ENCODE measurements at regions not wholly inside any gene's neighbourhood (a gene's known extent, or its start where the extent isn't known, plus 50 kb on each side); places are given as distances from the start of the nearest gene placed in this dataset.
"Not testable (repeated sequence)": the region's sequence is repeated elsewhere in the genome, so short reads cannot be mapped to it uniquely, and the experiment has no call there.

- no peak for DNase-seq (ENCODE audit: low spot score)
- Mint-ChIP-seq H3K9me3 (peaks cover 5% of the 10 kb centered on the region), H3K27me3 (ENCODE audit: insufficient read depth) (no peaks in the 10 kb centered on the region), H3K4me3 (no peak overlapping the region), H3K4me1 (ENCODE audit: low read depth) (no peaks in the 10 kb centered on the region), H3K27ac (no peak overlapping the region), H3K36me3 (ENCODE audit: low read depth) (no peaks in the 10 kb centered on the region)
- intact Hi-C loops (cut with micrococcal nuclease): no loop called here
These were observed 434.7 kb downstream of the CPS1 start for GRCh38 chr2:210991107-210991506.

GRCh38 chr2:210994104-210994503 lies 437.7 kb downstream of the CPS1 start:
- no peak overlapping the region for H3K4me3 Mint-ChIP-seq
- DNase-seq (ENCODE audit: low spot score): no peak
- H3K36me3 Mint-ChIP-seq (ENCODE audit: low read depth): no peaks in the 10 kb centered on the region
- intact Hi-C loops (cut with micrococcal nuclease): no loop called here
- H3K4me1 Mint-ChIP-seq (ENCODE audit: low read depth): no peaks in the 10 kb centered on the region
- H3K27ac Mint-ChIP-seq: no peak overlapping the region
- no peaks in the 10 kb centered on the region for H3K9me3 Mint-ChIP-seq
- H3K27me3 Mint-ChIP-seq (ENCODE audit: insufficient read depth): no peaks in the 10 kb centered on the region

DNA sequence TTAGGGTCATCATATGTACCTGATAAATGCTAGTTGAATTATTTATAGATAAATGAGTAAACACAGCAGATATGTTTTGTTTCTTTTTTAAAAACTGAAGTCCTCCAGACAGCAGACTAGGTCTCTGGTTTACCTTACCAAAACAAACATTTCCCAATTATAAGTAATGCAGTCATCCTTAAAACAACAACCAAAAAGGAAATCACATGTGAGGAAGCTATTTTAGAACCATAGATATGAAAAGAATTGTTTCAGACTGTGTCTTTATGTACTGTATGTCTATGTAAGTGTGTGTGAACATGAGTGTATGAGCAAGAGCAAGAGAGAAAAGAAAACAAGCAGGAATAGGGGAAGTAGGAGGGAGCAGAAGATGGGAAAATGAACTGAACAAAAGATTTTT lies 441.0 kb downstream of the CPS1 start:
- Mint-ChIP-seq H3K27me3 (ENCODE audit: insufficient read depth) (no peaks in the 10 kb centered on the region), H3K36me3 (ENCODE audit: low read depth) (no peaks in the 10 kb centered on the region), H3K4me1 (ENCODE audit: low read depth) (no peaks in the 10 kb centered on the region), H3K4me3 (no peak overlapping the region), H3K27ac (no peak overlapping the region), H3K9me3 (no peaks in the 10 kb centered on the region)
- DNase-seq (ENCODE audit: low spot score): no peak
- intact Hi-C loops (cut with micrococcal nuclease): no loop called here

- no peaks in the 10 kb centered on the region for H3K27me3 Mint-ChIP-seq (ENCODE audit: insufficient read depth)
- DNase-seq (ENCODE audit: low spot score): no peak
- no peak overlapping the region for H3K27ac Mint-ChIP-seq
- no peaks in the 10 kb centered on the region for H3K36me3 Mint-ChIP-seq (ENCODE audit: low read depth)
- no peaks in the 10 kb centered on the region for H3K9me3 Mint-ChIP-seq
- intact Hi-C loops (cut with micrococcal nuclease): no loop called here
- no peaks in the 10 kb centered on the region for H3K4me1 Mint-ChIP-seq (ENCODE audit: low read depth)
- no peak overlapping the region for H3K4me3 Mint-ChIP-seq
These were observed 441.9 kb downstream of the CPS1 start for GRCh38 chr2:210998334-210998733.

GRCh38 chr2:211014376-211014775 lies 458.0 kb downstream of the CPS1 start:
- Mint-ChIP-seq H3K9me3 (no peaks in the 10 kb centered on the region), H3K36me3 (ENCODE audit: low read depth) (no peaks in the 10 kb centered on the region), H3K27ac (no peak overlapping the region), H3K4me1 (ENCODE audit: low read depth) (no peaks in the 10 kb centered on the region), H3K27me3 (ENCODE audit: insufficient read depth) (no peaks in the 10 kb centered on the region), H3K4me3 (no peak overlapping the region)
- intact Hi-C loops (cut with micrococcal nuclease): no loop called here
- DNase-seq (ENCODE audit: low spot score): no peak

GRCh38 chr2:211014906-211015305 lies 458.5 kb downstream of the CPS1 start:
- H3K4me1 Mint-ChIP-seq (ENCODE audit: low read depth): no peaks in the 10 kb centered on the region
- intact Hi-C loops (cut with micrococcal nuclease): no loop called here
- no peaks in the 10 kb centered on the region for H3K9me3 Mint-ChIP-seq
- H3K27me3 Mint-ChIP-seq (ENCODE audit: insufficient read depth): no peaks in the 10 kb centered on the region
- no peak for DNase-seq (ENCODE audit: low spot score)
- H3K36me3 Mint-ChIP-seq (ENCODE audit: low read depth): no peaks in the 10 kb centered on the region
- no peak overlapping the region for H3K4me3 Mint-ChIP-seq
- H3K27ac Mint-ChIP-seq: no peak overlapping the region

DNA sequence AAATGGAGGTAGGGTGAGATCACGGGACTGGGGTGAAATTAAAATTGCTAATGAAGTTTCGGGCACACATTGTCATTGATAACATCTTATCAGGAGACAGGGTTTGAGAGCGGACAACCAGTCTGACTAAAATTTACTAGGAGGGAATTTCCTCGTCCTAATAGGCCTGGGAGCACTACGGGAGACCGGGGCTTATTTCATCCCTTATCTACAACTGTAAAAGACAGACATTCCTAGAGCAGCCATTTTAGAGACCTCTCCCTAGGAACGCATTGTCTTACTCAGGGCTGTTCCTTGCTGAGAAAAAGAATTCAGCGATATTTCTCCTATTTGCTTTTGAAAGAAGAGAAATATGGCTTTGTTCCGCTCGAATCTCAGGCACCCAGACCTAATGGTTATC lies 468.7 kb downstream of the CPS1 start:
- H3K4me1 Mint-ChIP-seq (ENCODE audit: low read depth); H3K27ac Mint-ChIP-seq; H3K36me3 Mint-ChIP-seq (ENCODE audit: low read depth); DNase-seq (ENCODE audit: low spot score); intact Hi-C loops (cut with micrococcal nuclease); H3K4me3 Mint-ChIP-seq; H3K27me3 Mint-ChIP-seq (ENCODE audit: insufficient read depth): not testable (repeated sequence)
- H3K9me3 Mint-ChIP-seq: peaks cover 27% of the 10 kb centered on the region

DNA sequence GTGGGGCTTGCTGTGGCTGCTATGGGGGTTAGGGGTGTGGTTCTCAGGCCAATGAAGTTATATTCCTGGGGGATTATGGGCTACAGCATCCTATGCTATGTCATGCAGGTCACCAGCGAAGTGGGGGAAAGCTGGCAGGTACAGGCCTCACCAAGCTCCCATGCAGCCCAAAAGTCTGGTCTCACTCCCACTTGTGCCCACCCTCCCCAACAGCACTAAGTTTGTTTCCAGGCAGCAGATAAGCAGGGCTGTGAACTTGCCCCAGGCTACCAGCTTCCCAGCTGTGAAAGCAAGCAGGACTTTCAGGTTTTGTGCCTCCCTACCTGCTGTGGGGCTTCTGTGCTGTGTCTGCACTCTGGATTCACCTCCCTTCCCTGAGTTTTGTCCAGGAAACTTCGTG lies 469.7 kb downstream of the CPS1 start:
- H3K27ac Mint-ChIP-seq: no peak overlapping the region
- H3K4me3 Mint-ChIP-seq: no peak overlapping the region
- H3K4me1 Mint-ChIP-seq (ENCODE audit: low read depth): no peaks in the 10 kb centered on the region
- no peaks in the 10 kb centered on the region for H3K36me3 Mint-ChIP-seq (ENCODE audit: low read depth)
- no peak for DNase-seq (ENCODE audit: low spot score)
- peaks cover 27% of the 10 kb centered on the region for H3K9me3 Mint-ChIP-seq
- intact Hi-C loops (cut with micrococcal nuclease): no loop called here
- no peaks in the 10 kb centered on the region for H3K27me3 Mint-ChIP-seq (ENCODE audit: insufficient read depth)

DNA sequence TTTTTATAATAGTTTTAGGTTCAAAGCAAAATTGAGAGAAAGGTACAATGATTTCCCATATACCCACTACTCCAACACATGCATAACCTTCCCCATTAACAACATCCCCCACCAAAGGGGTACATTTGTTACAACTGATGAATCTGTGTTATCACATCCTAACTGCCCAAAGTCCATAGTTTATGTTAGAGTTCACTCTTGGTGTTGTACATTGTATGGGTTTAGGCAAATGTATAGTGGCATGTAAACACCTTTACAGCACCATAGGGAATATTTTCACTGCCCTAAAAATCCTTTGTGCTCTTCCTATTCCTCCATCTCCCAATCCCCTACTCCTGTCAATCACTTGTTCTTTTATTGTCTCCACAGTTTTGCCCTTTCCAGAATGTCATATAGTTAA lies 471.6 kb downstream of the CPS1 start:
- intact Hi-C loops (cut with micrococcal nuclease): no loop called here
- Mint-ChIP-seq H3K9me3 (peaks cover 16% of the 10 kb centered on the region), H3K27me3 (ENCODE audit: insufficient read depth) (no peaks in the 10 kb centered on the region), H3K4me3 (no peak overlapping the region), H3K27ac (no peak overlapping the region), H3K36me3 (ENCODE audit: low read depth) (no peaks in the 10 kb centered on the region), H3K4me1 (ENCODE audit: low read depth) (no peaks in the 10 kb centered on the region)
- no peak for DNase-seq (ENCODE audit: low spot score)

GRCh38 chr2:211033765-211034164 lies 477.4 kb downstream of the CPS1 start:
- Mint-ChIP-seq H3K36me3 (ENCODE audit: low read depth) (no peaks in the 10 kb centered on the region), H3K4me1 (ENCODE audit: low read depth) (no peaks in the 10 kb centered on the region), H3K27ac (no peak overlapping the region), H3K9me3 (no peaks in the 10 kb centered on the region), H3K4me3 (no peak overlapping the region), H3K27me3 (ENCODE audit: insufficient read depth) (no peaks in the 10 kb centered on the region)
- no peak for DNase-seq (ENCODE audit: low spot score)
- intact Hi-C loops (cut with micrococcal nuclease): loop anchor here (2.0 kb wide), 1 partner anchor 589 kb away; no protein-coding TSS in a partner anchor

DNA sequence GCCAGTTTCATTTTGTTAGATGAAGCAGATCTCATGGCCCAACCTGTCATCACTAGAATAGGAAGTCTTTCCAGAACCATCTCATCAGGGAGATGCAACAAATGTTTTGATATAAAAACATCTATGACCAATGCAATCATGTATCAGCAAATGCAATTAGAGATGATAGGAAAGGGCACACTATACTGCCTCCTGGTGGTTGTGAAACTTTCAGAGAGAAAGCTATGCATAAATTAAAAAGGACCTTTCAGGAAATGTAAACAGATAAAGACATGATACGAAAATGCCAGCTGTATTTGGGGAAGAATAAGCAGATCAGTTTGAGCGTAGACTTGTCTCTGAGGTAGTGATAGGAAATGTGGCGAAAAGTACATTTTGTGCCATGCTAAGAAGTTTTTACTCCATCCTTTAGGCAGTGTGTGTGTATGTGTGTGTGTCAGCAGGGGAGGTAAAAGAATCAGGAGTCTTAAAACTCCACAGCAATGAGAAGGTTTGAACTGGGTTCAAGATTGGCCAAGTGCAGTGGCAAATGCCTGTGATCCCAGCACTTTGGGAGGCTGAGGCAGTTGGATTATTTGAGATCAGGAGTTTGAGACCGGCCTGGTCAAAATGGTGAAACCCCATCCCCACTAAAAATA lies 479.3 kb downstream of the CPS1 start:
- no peak for DNase-seq (ENCODE audit: low spot score)
- Mint-ChIP-seq H3K4me1 (ENCODE audit: low read depth) (no peaks in the 10 kb centered on the region), H3K4me3 (no peak overlapping the region), H3K27me3 (ENCODE audit: insufficient read depth) (no peaks in the 10 kb centered on the region), H3K36me3 (ENCODE audit: low read depth) (no peaks in the 10 kb centered on the region), H3K9me3 (no peaks in the 10 kb centered on the region), H3K27ac (no peak overlapping the region)
- intact Hi-C loops (cut with micrococcal nuclease): loop anchor here (1.0 to 2.0 kb wide), 2 partner anchors 418 to 591 kb away; no protein-coding TSS in a partner anchor

DNA sequence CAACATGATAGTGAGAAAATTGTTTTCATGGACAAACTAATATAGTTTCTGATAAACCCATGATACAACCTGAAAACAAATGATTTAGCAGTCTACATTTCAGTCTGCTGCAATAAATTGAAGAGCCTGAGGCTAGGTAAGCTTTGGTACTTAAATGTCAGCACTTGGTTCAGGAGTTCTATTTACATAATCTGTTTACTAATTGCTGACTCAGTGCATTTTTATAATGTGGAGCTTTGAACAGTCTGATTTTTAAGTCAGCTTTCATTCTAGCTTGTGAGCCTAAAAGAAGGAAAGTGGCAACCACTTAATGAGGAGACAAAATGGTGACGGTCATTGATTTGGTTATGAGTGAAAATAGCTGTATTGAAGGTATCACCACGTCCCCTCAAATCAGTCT lies 488.6 kb downstream of the CPS1 start:
- DNase-seq (ENCODE audit: low spot score): no peak
- no peaks in the 10 kb centered on the region for H3K36me3 Mint-ChIP-seq (ENCODE audit: low read depth)
- intact Hi-C loops (cut with micrococcal nuclease): no loop called here
- no peaks in the 10 kb centered on the region for H3K4me1 Mint-ChIP-seq (ENCODE audit: low read depth)
- H3K4me3 Mint-ChIP-seq: no peak overlapping the region
- H3K9me3 Mint-ChIP-seq: no peaks in the 10 kb centered on the region
- no peak overlapping the region for H3K27ac Mint-ChIP-seq
- H3K27me3 Mint-ChIP-seq (ENCODE audit: insufficient read depth): no peaks in the 10 kb centered on the region

DNA sequence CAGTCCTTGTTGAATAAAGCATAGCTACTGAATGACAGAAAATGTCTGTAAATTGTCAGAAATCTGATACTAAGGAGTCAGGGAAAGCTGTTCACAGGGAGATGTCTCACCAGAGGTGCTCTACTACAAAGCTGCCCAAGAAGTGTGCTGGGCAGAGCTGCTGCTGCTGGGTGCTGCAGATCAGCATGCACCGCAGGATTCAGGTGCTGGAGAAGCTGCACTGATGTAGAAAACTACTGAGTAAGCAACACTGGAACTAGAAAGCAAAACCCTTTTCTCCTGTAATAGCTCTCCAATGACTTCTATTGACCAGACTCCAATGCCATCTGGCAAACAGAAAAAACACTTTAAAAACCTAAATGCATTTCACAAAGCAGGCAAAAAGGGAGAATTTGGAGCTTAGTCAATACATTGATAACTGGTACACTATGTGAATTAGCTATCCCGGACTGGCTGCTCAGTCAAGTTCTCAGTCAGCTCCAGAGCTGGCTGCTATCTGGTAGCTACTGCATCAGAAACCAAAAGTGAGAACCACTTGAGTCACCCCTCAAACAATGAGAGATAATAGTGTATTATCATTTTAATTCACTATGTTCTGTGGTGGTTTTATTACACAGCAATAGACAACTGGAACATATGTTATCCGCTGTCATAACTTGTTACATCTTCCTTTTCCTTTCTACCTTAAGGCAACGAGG lies 493.1 kb downstream of the CPS1 start:
- no peaks in the 10 kb centered on the region for H3K4me1 Mint-ChIP-seq (ENCODE audit: low read depth)
- intact Hi-C loops (cut with micrococcal nuclease): no loop called here
- H3K27me3 Mint-ChIP-seq (ENCODE audit: insufficient read depth): no peaks in the 10 kb centered on the region
- no peaks in the 10 kb centered on the region for H3K36me3 Mint-ChIP-seq (ENCODE audit: low read depth)
- no peak for DNase-seq (ENCODE audit: low spot score)
- no peak overlapping the region for H3K27ac Mint-ChIP-seq
- H3K4me3 Mint-ChIP-seq: no peak overlapping the region
- no peaks in the 10 kb centered on the region for H3K9me3 Mint-ChIP-seq

- no peaks in the 10 kb centered on the region for H3K4me1 Mint-ChIP-seq (ENCODE audit: low read depth)
- no peak overlapping the region for H3K27ac Mint-ChIP-seq
- no peak for DNase-seq (ENCODE audit: low spot score)
- H3K9me3 Mint-ChIP-seq: no peaks in the 10 kb centered on the region
- no peaks in the 10 kb centered on the region for H3K36me3 Mint-ChIP-seq (ENCODE audit: low read depth)
- intact Hi-C loops (cut with micrococcal nuclease): no loop called here
- H3K27me3 Mint-ChIP-seq (ENCODE audit: insufficient read depth): no peaks in the 10 kb centered on the region
- H3K4me3 Mint-ChIP-seq: no peak overlapping the region
These were observed 499.0 kb downstream of the CPS1 start for GRCh38 chr2:211055438-211055837.
